ENCODE measurements at regions not wholly inside any gene's neighbourhood (a gene's known extent, or its start where the extent isn't known, plus 50 kb on each side); places are given as distances from the start of the nearest gene placed in this dataset.
"Not testable (repeated sequence)": the region's sequence is repeated elsewhere in the genome, so short reads cannot be mapped to it uniquely, and the experiment has no call there.

GRCh38 chr13:53112522-53112921 lies 83.9 kb downstream of the OLFM4 start:
- H2AFZ ChIP-seq (ENCODE audit: low read depth, low read length): no peak overlapping the region
- H3K27me3 ChIP-seq (ENCODE audit: control insufficient read depth in 2 of 2, insufficient read depth in 2 of 2, low read length in 2 of 2): no peaks in the 10 kb centered on the region
- TF ChIP-seq FOS (IDR thresholded peaks at IDR 0.05; ENCODE audit: borderline replicate concordance, insufficient read depth, low read length) (no peak), POLR2AphosphoS5 (IDR thresholded peaks at IDR 0.05; ENCODE audit: insufficient read depth, low read depth, low read length) (no peak), EZH2 (IDR thresholded peaks at IDR 0.05; ENCODE audit: borderline replicate concordance, low read depth, low read length, severe bottlenecking) (no peak)
- no TSS peak for BruUV-seq (replicated peaks)
- ChIA-PET POLR2A (no interaction called here), CTCF (no interaction called here)
- H3K36me3 ChIP-seq (ENCODE audit: control insufficient read depth in 2 of 2, extremely low read depth in 1 of 2, insufficient read depth in 2 of 2, low read length in 2 of 2): no peaks in the 10 kb centered on the region
- H3K79me2 ChIP-seq (ENCODE audit: control insufficient read depth, insufficient read depth, low read length): no peaks in the 10 kb centered on the region
- H3K9ac ChIP-seq (replicated peaks; ENCODE audit: extremely low read depth, insufficient read depth, low read length): no peak overlapping the region
- no peak overlapping the region for H3K27ac ChIP-seq (ENCODE audit: insufficient read depth, low read depth, low read length)
- no peaks in the 10 kb centered on the region for H3K9me1 ChIP-seq (replicated peaks; ENCODE audit: control insufficient read depth, extremely low read depth, insufficient read depth, low read length)
- no peak overlapping the region for H3K4me2 ChIP-seq (ENCODE audit: insufficient read depth, low read length)
- DNase-seq (ENCODE audit: low read depth, low spot score) (no peak), FAIRE-seq (no peak)
- intact Hi-C loops (cut with micrococcal nuclease): no loop called here
- no peaks in the 10 kb centered on the region for H3K4me1 ChIP-seq (ENCODE audit: control insufficient read depth, extremely low read depth, insufficient read depth, low read length)
- H3K4me3 ChIP-seq (replicated peaks in 1 of 3; ENCODE audit: insufficient read depth in 1 of 3, low read depth in 1 of 3, low read length in 3 of 3): no peak overlapping the region
- dilution Hi-C loops (cut with MboI; ENCODE audit: extremely low pct_ligation_motif_present, low sequenced_read_pairs): no loop called here
- no peaks in the 10 kb centered on the region for H4K20me1 ChIP-seq (replicated peaks; ENCODE audit: control insufficient read depth, extremely low read depth, insufficient read depth, low read length)
- H3K9me3 ChIP-seq (replicated peaks; ENCODE audit: control insufficient read depth, insufficient read depth, low read length): peaks cover 2% of the 10 kb centered on the region

- H3K27ac ChIP-seq (ENCODE audit: insufficient read depth, low read depth, low read length); H3K9me1 ChIP-seq (replicated peaks; ENCODE audit: control insufficient read depth, extremely low read depth, insufficient read depth, low read length); H3K4me2 ChIP-seq (ENCODE audit: insufficient read depth, low read length); H3K4me3 ChIP-seq (replicated peaks in 1 of 3; ENCODE audit: insufficient read depth in 1 of 3, low read depth in 1 of 3, low read length in 3 of 3); H3K79me2 ChIP-seq (ENCODE audit: control insufficient read depth, insufficient read depth, low read length); intact Hi-C loops (cut with micrococcal nuclease); H3K9ac ChIP-seq (replicated peaks; ENCODE audit: extremely low read depth, insufficient read depth, low read length); DNase-seq (ENCODE audit: low read depth, low spot score); BruUV-seq (replicated peaks); POLR2A ChIA-PET; H3K4me1 ChIP-seq (ENCODE audit: control insufficient read depth, extremely low read depth, insufficient read depth, low read length); H2AFZ ChIP-seq (ENCODE audit: low read depth, low read length); H3K36me3 ChIP-seq (ENCODE audit: control insufficient read depth in 2 of 2, extremely low read depth in 1 of 2, insufficient read depth in 2 of 2, low read length in 2 of 2); FAIRE-seq; H3K27me3 ChIP-seq (ENCODE audit: control insufficient read depth in 2 of 2, insufficient read depth in 2 of 2, low read length in 2 of 2); dilution Hi-C loops (cut with MboI; ENCODE audit: extremely low pct_ligation_motif_present, low sequenced_read_pairs); H3K9me3 ChIP-seq (replicated peaks; ENCODE audit: control insufficient read depth, insufficient read depth, low read length); CTCF ChIA-PET; H4K20me1 ChIP-seq (replicated peaks; ENCODE audit: control insufficient read depth, extremely low read depth, insufficient read depth, low read length): not testable (repeated sequence)
These were observed 88.4 kb downstream of the OLFM4 start for GRCh38 chr13:53117048-53117447.
